Activated CD8-positive, alpha-beta T cell treated with anti-CD3 and anti-CD28 coated beads, Interleukin-2, amount 10 ng/mL, durations not matched to agents 7 days and 5 days (primary cell): ENCODE measurements at regions not wholly inside any gene's neighbourhood (a gene's known extent, or its start where the extent isn't known, plus 50 kb on each side); places are given as distances from the start of the nearest gene placed in this dataset.

Experiments used
- ATAC-seq: fragments of 150-1000 bp; cut with Tn5 transposase; one replicate; pipeline ENCODE4 v1.10.0; 2021; ENCODE audit warnings: moderate library complexity
- CTCF ChIA-PET: fragments of 350-600 bp; sonication (Branson Sonifier 250); formaldehyde crosslinking; loops from one replicate; lab custom pipeline; 2021; ENCODE audit warnings: antibody characterized with exemption; lab: Charles Lee
- POLR2A ChIA-PET: fragments of 350-600 bp; sonication (Branson Sonifier 250); formaldehyde crosslinking; loops from one replicate; lab custom pipeline; 2021; ENCODE audit warnings: antibody characterized with exemption; lab: Charles Lee
- DNase-seq: peaks from one replicate; pipeline ENCODE4 v3.0.0-alpha.2; 2020
- H3K27ac Mint-ChIP-seq: one replicate; pipeline ENCODE4 v1.8.0; 2021; ENCODE audit warnings: mild to moderate bottlenecking, mixed read lengths
- H3K27me3 Mint-ChIP-seq: one replicate; pipeline ENCODE4 v1.8.0; 2021; ENCODE audit warnings: low read depth, mixed read lengths
- H3K36me3 Mint-ChIP-seq: one replicate; pipeline ENCODE4 v1.8.0; 2021; ENCODE audit warnings: low read depth, mixed read lengths
- H3K4me1 Mint-ChIP-seq: one replicate; pipeline ENCODE4 v1.8.0; 2021; ENCODE audit warnings: low read depth, mixed read lengths
- H3K4me3 Mint-ChIP-seq: one replicate; pipeline ENCODE4 v1.8.0; 2021; ENCODE audit warnings: mild to moderate bottlenecking, mixed read lengths
- H3K9me3 Mint-ChIP-seq: one replicate; pipeline ENCODE4 v1.8.0; 2022; ENCODE audit warnings: mixed read lengths; ENCODE audit not compliant: insufficient read depth

DNA sequence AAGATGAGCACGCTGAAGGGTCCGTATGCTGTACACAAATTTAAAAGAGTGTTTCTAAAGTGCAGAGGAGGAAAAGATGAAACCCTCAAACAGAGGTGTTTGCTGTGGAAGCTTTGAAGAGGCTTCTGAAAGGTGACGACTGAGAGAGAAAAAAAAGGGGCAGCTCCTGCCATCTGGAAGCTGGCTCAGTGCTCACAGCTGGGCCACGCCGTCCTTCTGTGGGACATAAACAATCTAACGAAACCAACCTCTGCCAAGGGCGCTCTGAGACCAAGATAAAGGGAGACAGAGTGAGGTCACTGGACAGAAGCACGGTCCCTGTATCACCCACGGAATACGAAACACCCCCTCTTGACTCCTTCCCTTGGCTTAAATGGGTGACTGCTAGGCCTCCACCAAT lies 96.3 kb upstream of the SLC6A6 start:
- Mint-ChIP-seq H3K4me3 (no peak overlapping the region), H3K9me3 (no peaks in the 10 kb centered on the region), H3K36me3 (no peaks in the 10 kb centered on the region), H3K27ac (no peak overlapping the region), H3K27me3 (peaks cover 37% of the 10 kb centered on the region), H3K4me1 (peaks cover 15% of the 10 kb centered on the region)
- ChIA-PET POLR2A (no interaction called here), CTCF (no interaction called here)
- ATAC-seq (no peak), DNase-seq (no peak)

DNA sequence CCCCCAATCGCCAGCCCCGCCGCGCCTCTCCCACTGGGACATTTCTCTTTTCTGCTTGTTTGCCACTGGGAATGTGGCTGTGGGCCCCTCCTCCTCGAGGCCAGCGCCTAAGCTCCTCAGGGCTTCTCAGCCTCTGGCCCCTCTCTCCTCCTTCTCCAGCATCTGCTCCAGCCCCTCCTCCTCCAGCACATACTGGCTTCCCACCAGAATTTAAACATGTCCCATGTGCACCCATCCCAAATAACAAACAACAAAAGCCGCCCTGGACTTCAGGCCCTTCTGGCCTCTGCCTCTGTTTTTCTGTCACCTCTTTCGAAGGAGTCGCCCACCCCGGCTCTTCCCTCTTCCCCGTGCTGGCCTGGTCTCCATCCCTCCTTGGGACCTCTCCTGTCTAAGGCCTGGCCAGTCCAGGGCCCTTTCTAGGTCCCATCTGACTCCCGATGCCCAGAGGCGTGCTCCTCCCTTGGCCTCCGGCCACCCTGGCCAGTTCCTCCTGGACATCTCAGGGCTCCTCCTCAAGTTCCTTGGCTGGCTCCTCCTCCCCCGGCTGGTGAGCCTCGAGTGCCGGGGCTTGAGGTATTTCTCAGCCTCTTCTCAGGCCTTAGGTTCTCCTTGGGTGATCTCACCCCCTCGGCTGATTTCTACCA lies 94.6 kb upstream of the SLC6A6 start:
- Mint-ChIP-seq H3K4me3 (no peak overlapping the region), H3K27ac (no peak overlapping the region), H3K9me3 (no peaks in the 10 kb centered on the region), H3K4me1 (peaks cover 12% of the 10 kb centered on the region), H3K27me3 (peaks cover 40% of the 10 kb centered on the region), H3K36me3 (no peaks in the 10 kb centered on the region)
- ATAC-seq = no peak
- ChIA-PET CTCF (no interaction called here), POLR2A (no interaction called here)
- DNase-seq = no peak

DNA sequence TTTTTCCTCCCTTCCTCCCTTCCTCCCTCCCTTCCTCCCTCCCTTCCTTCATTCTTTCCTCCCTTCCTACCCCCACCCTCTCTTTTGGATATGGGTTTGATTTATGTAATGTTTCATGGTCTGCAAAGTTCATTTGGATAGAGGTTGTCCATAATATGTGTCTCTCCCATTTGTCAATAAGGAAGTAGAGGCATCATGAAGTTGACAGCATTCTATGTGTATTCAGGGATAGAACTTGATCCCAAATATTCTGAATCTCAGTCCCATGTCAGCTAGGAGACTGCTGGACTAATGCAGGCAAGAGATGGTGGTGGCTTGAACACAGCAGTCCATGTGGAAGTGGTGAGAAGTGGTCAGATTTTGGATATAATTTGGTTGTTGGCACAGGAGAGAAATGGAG lies 90.7 kb upstream of the SLC6A6 start:
- no peaks in the 10 kb centered on the region for H3K9me3 Mint-ChIP-seq
- no peaks in the 10 kb centered on the region for H3K4me1 Mint-ChIP-seq
- no peaks in the 10 kb centered on the region for H3K36me3 Mint-ChIP-seq
- CTCF ChIA-PET = no interaction called here
- no peak overlapping the region for H3K4me3 Mint-ChIP-seq
- H3K27ac Mint-ChIP-seq = no peak overlapping the region
- DNase-seq (no peak), ATAC-seq (no peak)
- POLR2A ChIA-PET = no interaction called here
- H3K27me3 Mint-ChIP-seq = peaks cover 40% of the 10 kb centered on the region

DNA sequence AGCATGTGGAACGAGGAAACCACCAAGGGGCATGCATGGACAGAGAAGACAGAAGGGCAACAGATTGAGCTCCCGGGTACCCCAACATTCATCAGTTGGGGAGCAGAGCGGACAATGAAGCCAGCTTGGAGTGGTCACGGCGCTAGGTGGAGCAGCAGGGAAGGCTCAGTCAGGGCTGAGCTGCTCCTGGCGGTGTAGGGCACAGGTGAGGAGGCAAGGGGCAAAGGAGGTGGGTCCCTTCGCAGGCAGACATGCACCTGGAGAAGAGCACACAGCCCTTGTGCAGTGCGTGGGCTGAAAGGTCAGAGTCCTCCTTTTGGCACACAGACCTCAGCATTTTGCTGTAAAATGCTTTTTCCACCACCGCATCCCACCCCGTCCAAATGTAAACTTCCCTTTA lies 90.0 kb upstream of the SLC6A6 start:
- no peaks in the 10 kb centered on the region for H3K36me3 Mint-ChIP-seq
- no peak for ATAC-seq
- no peak overlapping the region for H3K4me3 Mint-ChIP-seq
- POLR2A ChIA-PET = no interaction called here
- peaks cover 35% of the 10 kb centered on the region for H3K27me3 Mint-ChIP-seq
- CTCF ChIA-PET = no interaction called here
- H3K27ac Mint-ChIP-seq = no peak overlapping the region
- H3K4me1 Mint-ChIP-seq = no peaks in the 10 kb centered on the region
- no peaks in the 10 kb centered on the region for H3K9me3 Mint-ChIP-seq
- DNase-seq = no peak

DNA sequence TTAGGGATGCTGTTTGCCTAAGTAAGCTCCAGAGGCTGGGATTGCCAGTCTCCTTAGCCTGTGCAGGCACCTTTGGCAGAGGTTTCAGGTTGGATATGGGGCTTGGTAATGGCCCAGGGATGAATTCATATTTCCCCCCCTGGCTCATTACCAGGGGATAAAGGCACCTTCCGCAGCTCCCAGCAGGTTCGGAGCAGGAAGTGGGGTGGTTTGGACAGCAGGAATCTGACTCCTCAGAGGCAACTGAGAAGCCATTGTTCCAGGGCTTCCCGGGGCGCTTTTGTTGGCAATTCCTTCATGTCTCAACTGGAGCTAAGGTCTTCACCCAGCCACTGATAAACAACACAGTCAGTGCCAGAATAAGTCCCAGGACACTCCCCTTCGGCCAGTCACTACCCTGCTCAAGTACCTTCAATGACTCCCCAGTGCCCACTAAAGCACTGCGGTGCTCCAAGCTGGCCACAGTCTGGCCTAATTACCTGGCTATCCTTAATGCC lies 85.3 kb upstream of the SLC6A6 start:
- Mint-ChIP-seq H3K27ac (no peak overlapping the region), H3K36me3 (no peaks in the 10 kb centered on the region), H3K9me3 (no peaks in the 10 kb centered on the region), H3K27me3 (peaks cover 23% of the 10 kb centered on the region), H3K4me3 (no peak overlapping the region), H3K4me1 (peaks cover 6% of the 10 kb centered on the region)
- ATAC-seq (no peak), DNase-seq (no peak)
- POLR2A ChIA-PET = no interaction called here
- CTCF ChIA-PET = interaction anchor here (1.0 kb wide), 1 partner anchor 421 kb away, joined by 3 read pairs; no protein-coding TSS in a partner anchor

DNA sequence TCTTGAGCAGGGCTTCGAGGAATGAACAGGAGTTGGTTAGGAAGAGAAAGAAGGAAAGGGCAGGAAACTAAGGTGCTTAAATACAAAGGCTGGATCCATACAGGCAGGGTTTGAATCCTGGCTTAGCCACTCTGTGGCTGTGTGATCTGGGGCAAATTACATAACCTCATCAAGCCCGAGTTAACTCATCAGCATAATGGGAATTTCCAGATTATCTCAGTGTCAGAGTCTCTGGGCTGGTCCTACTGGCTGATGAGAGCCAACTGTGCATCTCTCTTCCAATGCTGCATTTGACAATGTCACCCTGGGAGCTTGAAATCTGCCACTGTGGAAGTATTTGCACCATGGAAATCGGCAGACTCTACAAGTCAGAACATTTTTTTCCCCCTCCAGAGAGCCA lies 83.8 kb upstream of the SLC6A6 start:
- DNase-seq = no peak
- Mint-ChIP-seq H3K27ac (no peak overlapping the region), H3K4me3 (no peak overlapping the region), H3K36me3 (no peaks in the 10 kb centered on the region), H3K9me3 (no peaks in the 10 kb centered on the region), H3K27me3 (peaks cover 12% of the 10 kb centered on the region), H3K4me1 (peaks cover 6% of the 10 kb centered on the region)
- no peak for ATAC-seq
- POLR2A ChIA-PET = no interaction called here
- CTCF ChIA-PET = no interaction called here

DNA sequence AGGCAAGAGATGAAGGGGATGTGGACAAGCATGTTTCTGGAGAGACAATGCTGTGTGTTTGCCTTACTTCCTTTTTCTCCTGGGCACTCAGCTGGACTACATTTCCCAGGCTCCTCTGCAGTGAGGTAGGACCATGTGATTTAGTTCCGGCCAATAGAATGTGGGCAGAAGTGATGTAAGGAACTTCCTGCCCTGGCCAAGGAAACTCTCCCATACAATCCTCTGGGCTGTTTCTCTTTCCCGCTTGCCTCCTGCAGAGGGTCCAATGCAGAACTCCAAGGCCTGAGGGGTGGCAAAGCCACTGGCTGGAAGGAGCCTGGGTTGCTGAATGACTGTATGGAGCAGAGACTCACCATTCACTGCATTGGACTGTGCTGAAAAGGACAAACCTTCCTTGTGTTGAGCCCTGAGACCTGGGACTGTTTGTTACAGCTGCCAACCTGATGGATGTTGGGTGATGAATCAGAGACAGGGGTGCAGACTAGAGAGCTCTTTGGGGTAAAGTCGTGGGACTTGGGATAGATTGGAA lies 82.7 kb upstream of the SLC6A6 start:
- POLR2A ChIA-PET = no interaction called here
- CTCF ChIA-PET = interaction anchor here (1.3 kb wide), 1 partner anchor 116 kb away, joined by 5 read pairs; no protein-coding TSS in a partner anchor
- H3K27me3 Mint-ChIP-seq = peaks cover 9% of the 10 kb centered on the region
- no peaks in the 10 kb centered on the region for H3K9me3 Mint-ChIP-seq
- DNase-seq (peak; percentile 65), ATAC-seq (peak; percentile 81)
- no peak overlapping the region for H3K4me3 Mint-ChIP-seq
- H3K27ac Mint-ChIP-seq = no peak overlapping the region
- H3K4me1 Mint-ChIP-seq = peaks cover 6% of the 10 kb centered on the region
- H3K36me3 Mint-ChIP-seq = no peaks in the 10 kb centered on the region

DNA sequence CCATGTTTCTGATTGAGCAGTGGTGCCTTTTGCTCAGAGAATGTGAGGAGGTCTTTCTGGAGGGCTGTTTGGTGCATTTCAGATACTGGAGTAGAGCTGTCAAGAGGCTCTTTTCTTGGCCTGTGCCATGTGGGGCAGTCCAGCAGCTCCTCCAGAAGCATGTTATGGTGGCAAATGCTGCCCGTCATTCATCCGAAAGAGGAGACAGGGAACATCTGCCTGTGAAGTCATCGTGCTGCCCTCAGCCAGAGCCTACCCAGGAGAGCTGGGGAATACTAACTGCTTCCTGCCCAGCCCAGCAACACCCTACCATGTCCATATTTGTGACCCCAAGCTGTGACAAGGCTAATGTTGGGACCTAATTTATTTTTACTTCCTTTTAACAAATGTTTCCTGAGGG lies 82.2 kb upstream of the SLC6A6 start:
- no peaks in the 10 kb centered on the region for H3K36me3 Mint-ChIP-seq
- no peak overlapping the region for H3K27ac Mint-ChIP-seq
- H3K4me1 Mint-ChIP-seq = peaks cover 6% of the 10 kb centered on the region
- H3K9me3 Mint-ChIP-seq = no peaks in the 10 kb centered on the region
- peaks cover 6% of the 10 kb centered on the region for H3K27me3 Mint-ChIP-seq
- POLR2A ChIA-PET = no interaction called here
- DNase-seq (no peak), ATAC-seq (no peak)
- CTCF ChIA-PET = interaction anchor here (1.3 kb wide), 1 partner anchor 117 kb away, joined by 5 read pairs; no protein-coding TSS in a partner anchor
- H3K4me3 Mint-ChIP-seq = no peak overlapping the region

DNA sequence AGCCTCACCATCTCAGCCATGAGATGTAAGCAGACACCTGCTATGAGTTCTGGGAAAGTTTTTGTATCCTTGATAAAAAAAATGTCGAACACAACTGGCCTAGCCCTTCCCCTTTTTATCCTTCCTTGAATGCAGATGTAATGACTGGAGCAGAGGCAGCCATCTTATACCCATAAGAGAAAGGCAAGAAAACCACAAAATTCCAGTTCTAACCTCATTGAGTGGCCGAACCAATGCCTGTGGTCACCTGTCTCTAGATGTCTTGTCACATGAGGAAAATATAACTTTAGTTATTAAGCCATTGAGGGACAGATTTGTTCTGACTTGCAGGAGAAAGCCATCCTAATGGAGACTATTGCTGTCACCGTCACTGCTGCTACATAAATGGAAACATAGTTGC lies 80.4 kb upstream of the SLC6A6 start:
- CTCF ChIA-PET = no interaction called here
- ATAC-seq (no peak), DNase-seq (no peak)
- no peak overlapping the region for H3K27ac Mint-ChIP-seq
- POLR2A ChIA-PET = no interaction called here
- H3K36me3 Mint-ChIP-seq = no peaks in the 10 kb centered on the region
- no peak overlapping the region for H3K4me3 Mint-ChIP-seq
- H3K9me3 Mint-ChIP-seq = no peaks in the 10 kb centered on the region
- H3K4me1 Mint-ChIP-seq = peaks cover 6% of the 10 kb centered on the region
- H3K27me3 Mint-ChIP-seq = peaks cover 6% of the 10 kb centered on the region

DNA sequence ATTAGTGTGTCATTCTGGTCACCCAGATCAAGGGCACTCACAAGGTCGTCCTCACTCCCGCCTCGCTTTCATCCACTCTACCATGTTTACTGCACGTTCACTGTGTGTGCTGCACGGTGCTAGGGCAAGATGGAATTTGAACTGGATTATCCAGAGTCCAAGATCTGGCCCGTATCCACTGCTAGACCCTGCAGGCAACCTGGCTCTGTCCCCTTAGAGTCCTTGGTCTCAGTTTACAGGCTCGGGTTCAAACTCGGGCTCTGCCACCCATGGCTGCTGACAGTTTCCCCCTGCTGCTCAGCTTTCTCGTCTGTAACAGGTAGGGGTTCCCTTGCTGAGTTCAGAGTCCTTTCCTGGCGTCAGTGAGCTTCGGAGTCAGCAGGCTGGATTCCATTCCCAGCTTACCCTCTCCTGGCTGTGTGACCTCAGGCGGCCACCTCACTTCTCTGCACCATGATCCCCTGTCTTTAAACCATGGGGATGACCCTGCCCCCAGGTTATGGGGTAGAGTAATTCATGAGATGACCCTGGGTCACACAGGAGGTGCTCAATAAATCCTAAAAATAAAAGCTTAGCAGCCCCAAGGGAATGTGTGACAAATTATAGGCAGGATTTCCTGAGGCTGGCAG lies 79.6 kb upstream of the SLC6A6 start:
- Mint-ChIP-seq H3K27ac (no peak overlapping the region), H3K36me3 (no peaks in the 10 kb centered on the region), H3K4me1 (peaks cover 6% of the 10 kb centered on the region), H3K4me3 (no peak overlapping the region), H3K27me3 (peaks cover 4% of the 10 kb centered on the region), H3K9me3 (no peaks in the 10 kb centered on the region)
- ChIA-PET CTCF (no interaction called here), POLR2A (no interaction called here)
- DNase-seq = no peak
- no peak for ATAC-seq

DNA sequence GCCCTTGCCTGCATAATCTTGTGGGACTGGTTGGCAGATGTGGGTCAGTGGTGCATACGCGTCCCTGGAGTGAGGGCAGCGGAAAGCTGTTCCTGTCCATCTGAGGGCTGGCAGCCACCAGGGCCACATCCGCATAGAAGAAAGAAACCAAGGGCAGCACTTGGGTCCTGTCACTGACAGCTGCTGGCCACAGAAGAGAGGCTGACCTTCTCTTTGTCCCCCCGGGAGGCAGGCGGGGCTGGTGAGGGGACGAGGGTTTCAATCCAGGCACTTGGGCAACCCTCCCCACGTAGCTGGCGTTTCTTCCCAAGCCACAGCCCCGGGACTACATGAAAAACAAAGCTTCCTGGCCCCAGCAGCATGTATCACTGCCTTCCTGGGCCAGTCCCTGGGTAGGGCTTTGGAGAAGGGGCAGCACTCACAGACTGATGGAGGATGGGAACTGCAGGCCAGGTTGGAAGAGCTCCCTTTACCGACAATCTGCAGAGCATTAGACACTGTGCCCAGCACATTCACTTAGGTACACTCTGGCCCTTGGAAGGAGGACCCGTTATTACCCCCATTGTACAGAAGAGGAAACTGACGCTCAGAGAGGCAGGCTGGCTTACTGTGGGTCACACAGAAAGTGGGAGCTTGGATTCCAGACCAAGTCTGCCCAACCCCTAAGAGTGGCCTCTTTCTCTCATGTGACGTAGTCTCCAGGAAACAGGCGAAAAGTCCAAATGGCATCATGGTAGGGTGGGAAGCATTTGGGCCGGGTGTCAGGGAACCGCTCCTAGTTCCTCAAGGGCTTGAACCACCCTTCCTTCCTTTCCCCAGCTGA lies 78.8 kb upstream of the SLC6A6 start:
- CTCF ChIA-PET = no interaction called here
- Mint-ChIP-seq H3K36me3 (no peaks in the 10 kb centered on the region), H3K9me3 (no peaks in the 10 kb centered on the region), H3K4me1 (peaks cover 6% of the 10 kb centered on the region), H3K27me3 (peaks cover 4% of the 10 kb centered on the region), H3K4me3 (no peak overlapping the region), H3K27ac (no peak overlapping the region)
- ATAC-seq (no peak), DNase-seq (no peak)
- POLR2A ChIA-PET = no interaction called here
